HG03103 (cell line): ENCODE measurements at regions not wholly inside any gene's neighbourhood (a gene's known extent, or its start where the extent isn't known, plus 50 kb on each side); places are given as distances from the start of the nearest gene placed in this dataset.
A peak's percentile ranks its signal among the peaks of the same experiment; 100 is the strongest.

Experiments
- ATAC-seq: cut with Tn5 transposase; IDR thresholded peaks from one replicate; pipeline ENCODE4 v1.9.1; 2021; ENCODE audit warnings: low read depth; ENCODE audit not compliant: unreplicated experiment

GRCh38 chr3:81291586-81291985, 469.9 kb downstream of the GBE1 start:
- no peak for ATAC-seq

GRCh38 chr3:81289676-81290075, 471.8 kb downstream of the GBE1 start:
- ATAC-seq = no peak

- no peak for ATAC-seq
These were observed 481.7 kb downstream of the GBE1 start for GRCh38 chr3:81279481-81280379.

- no peak for ATAC-seq
These were observed 483.6 kb downstream of the GBE1 start for GRCh38 chr3:81277853-81278252.

- no peak for ATAC-seq
These were observed 486.8 kb downstream of the GBE1 start for GRCh38 chr3:81274671-81275070.

GRCh38 chr3:81270603-81271379, 490.7 kb downstream of the GBE1 start:
- ATAC-seq = no peak

GRCh38 chr3:81268526-81268925, 492.9 kb downstream of the GBE1 start:
- ATAC-seq = no peak

- no peak for ATAC-seq
These were observed 499.4 kb downstream of the GBE1 start for GRCh38 chr3:81261996-81262395.

- ATAC-seq = no peak
These were observed 506.0 kb downstream of the GBE1 start for GRCh38 chr3:81255463-81255862.

- ATAC-seq = no peak
These were observed 510.3 kb downstream of the GBE1 start for GRCh38 chr3:81251096-81251495.

GRCh38 chr3:81249540-81250029, 511.9 kb downstream of the GBE1 start:
- ATAC-seq = peak; percentile 50

GRCh38 chr3:81245501-81245900, 515.9 kb downstream of the GBE1 start:
- no peak for ATAC-seq

- no peak for ATAC-seq
These were observed 516.4 kb downstream of the GBE1 start for GRCh38 chr3:81245043-81245442.

- ATAC-seq = no peak
These were observed 517.2 kb downstream of the GBE1 start for GRCh38 chr3:81244231-81244630.

- no peak for ATAC-seq
These were observed 518.6 kb downstream of the GBE1 start for GRCh38 chr3:81242871-81243270.

- no peak for ATAC-seq
These were observed 524.3 kb downstream of the GBE1 start for GRCh38 chr3:81237181-81237580.

GRCh38 chr3:81218023-81218422, 543.4 kb downstream of the GBE1 start:
- ATAC-seq = no peak

- ATAC-seq = no peak
These were observed 544.3 kb downstream of the GBE1 start for GRCh38 chr3:81217101-81217500.

- no peak for ATAC-seq
These were observed 545.3 kb downstream of the GBE1 start for GRCh38 chr3:81216192-81216591.

- ATAC-seq = no peak
These were observed 546.8 kb downstream of the GBE1 start for GRCh38 chr3:81214631-81215030.

GRCh38 chr3:81199587-81199986, 561.9 kb downstream of the GBE1 start:
- no peak for ATAC-seq

GRCh38 chr3:81198756-81199155, 562.7 kb downstream of the GBE1 start:
- no peak for ATAC-seq
